Tibial nerve (tissue), 4 donors: ENCODE measurements at regions not wholly inside any gene's neighbourhood (a gene's known extent, or its start where the extent isn't known, plus 50 kb on each side); places are given as distances from the start of the nearest gene placed in this dataset.

Experiments
- DNase-seq, 2 donors: peaks; one replicate each; pipeline ENCODE4 v3.0.0-alpha.2; 2019; ENCODE audit warnings: low spot score in 2 of 2
- H3K27ac ChIP-seq, 4 donors: fragments of 200-600 bp; sonication (generic) in 3 of 4; one replicate each; pipeline ENCODE4 v1.5.1; 2017 to 2019; ENCODE audit warnings: mild to moderate bottlenecking in 1 of 4
- H3K27me3 ChIP-seq, 2 donors: fragments of 200-600 bp; sonication (generic) in 1 of 2; one replicate each; pipeline versions ENCODE4 v1.5.1 to v1.6.0; 2017 to 2019
- H3K36me3 ChIP-seq, 3 donors: fragments of 200-600 bp; sonication (generic); one replicate each; pipeline ENCODE4 v1.5.1; 2018 to 2019
- H3K4me1 ChIP-seq, 4 donors: fragments of 200-600 bp; sonication (generic) in 3 of 4; one replicate each; pipeline ENCODE4 v1.5.1; 2017 to 2019
- H3K4me3 ChIP-seq, 4 donors: fragments of 200-600 bp; sonication (generic) in 3 of 4; one replicate each; pipeline ENCODE4 v1.5.1; 2017 to 2019; ENCODE audit warnings: mild to moderate bottlenecking in 1 of 4, moderate library complexity in 1 of 4
- H3K9me3 ChIP-seq, 4 donors: fragments of 200-600 bp; sonication (generic) in 3 of 4; one replicate each; pipeline ENCODE4 v1.5.1; 2017 to 2019
- CTCF ChIP-seq, 5 experiments: fragments of 200-600 bp in 3 of 5; fragments of 450-650 bp in 2 of 5; sonication (generic) in 3 of 5; IDR thresholded peaks; one replicate each; pipeline ENCODE4 v1.5.1; 2016 to 2019; ENCODE audit warnings: antibody characterized with exemption in 5 of 5, mild to moderate bottlenecking in 3 of 5, moderate library complexity in 2 of 5
- EP300 ChIP-seq, 2 donors: sonication (generic); formaldehyde crosslinking; IDR thresholded peaks; one replicate each; pipeline ENCODE4 v1.6.1; 2017; ENCODE audit warnings: antibody characterized with exemption in 2 of 2, mild to moderate bottlenecking in 1 of 2
- POLR2A ChIP-seq, 2 donors: fragments of 450-650 bp; IDR thresholded peaks; one replicate each; pipeline ENCODE4 v1.6.1; 2017; ENCODE audit warnings: antibody characterized with exemption in 2 of 2, mild to moderate bottlenecking in 2 of 2, moderate library complexity in 2 of 2
- WGBS, 2 donors: methylation state at CpG; one replicate each; pipeline ENCODE4 v1.1.5; 2018; 5-methylcytosine and 5-hydroxymethylcytosine counted together

DNA sequence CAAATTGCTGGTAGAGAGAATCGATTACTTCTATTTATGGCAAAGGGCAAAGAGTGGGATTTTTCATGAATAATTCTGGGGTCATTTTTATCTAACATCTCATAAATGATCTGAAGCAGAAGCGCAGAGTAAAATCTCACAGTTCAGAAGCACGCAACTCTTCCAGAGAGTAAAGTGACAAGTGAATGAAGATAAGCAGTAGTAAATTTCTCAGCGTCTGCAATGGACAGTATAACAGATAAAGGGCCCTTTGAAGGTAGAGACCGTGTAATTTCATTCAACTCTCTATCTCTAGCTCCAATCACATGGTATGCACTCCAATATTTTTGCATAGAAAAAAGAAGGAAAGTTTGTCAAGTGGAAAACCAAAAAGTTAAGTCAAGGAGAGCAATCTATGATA lies 521.1 kb upstream of the NECTIN3 start:
- Histone ChIP-seq H3K4me3 (no peak overlapping the region), H3K27ac (no peak overlapping the region), H3K36me3 (no peaks in the 10 kb centered on the region), H3K9me3 (no peaks in the 10 kb centered on the region), H3K4me1 (no peaks in the 10 kb centered on the region), H3K27me3 (no peaks in the 10 kb centered on the region)
- DNase-seq = no peak
- 48 to 51% methylated on average over 5 of the region's 5 CpGs for WGBS, 2 donors
- TF ChIP-seq CTCF (IDR thresholded peaks at IDR 0.05) (no peak), POLR2A (IDR thresholded peaks at IDR 0.05) (no peak), EP300 (IDR thresholded peaks at IDR 0.05) (no peak)

- no peak for DNase-seq
- no peak overlapping the region for H3K4me3 ChIP-seq
- TF ChIP-seq CTCF (IDR thresholded peaks at IDR 0.05) (no peak), POLR2A (IDR thresholded peaks at IDR 0.05) (no peak), EP300 (IDR thresholded peaks at IDR 0.05) (no peak)
- no peaks in the 10 kb centered on the region for H3K4me1 ChIP-seq
- H3K9me3 ChIP-seq = peaks cover 0 to 16% (median 0%) of the 10 kb centered on the region in 4 donors
- H3K27me3 ChIP-seq = no peaks in the 10 kb centered on the region
- H3K36me3 ChIP-seq = no peaks in the 10 kb centered on the region
- H3K27ac ChIP-seq = no peak overlapping the region
- WGBS, 2 donors = 43 to 62% methylated on average over 1 of the region's 1 CpG
These were observed 509.0 kb upstream of the NECTIN3 start for GRCh38 chr3:110562621-110563020.

DNA sequence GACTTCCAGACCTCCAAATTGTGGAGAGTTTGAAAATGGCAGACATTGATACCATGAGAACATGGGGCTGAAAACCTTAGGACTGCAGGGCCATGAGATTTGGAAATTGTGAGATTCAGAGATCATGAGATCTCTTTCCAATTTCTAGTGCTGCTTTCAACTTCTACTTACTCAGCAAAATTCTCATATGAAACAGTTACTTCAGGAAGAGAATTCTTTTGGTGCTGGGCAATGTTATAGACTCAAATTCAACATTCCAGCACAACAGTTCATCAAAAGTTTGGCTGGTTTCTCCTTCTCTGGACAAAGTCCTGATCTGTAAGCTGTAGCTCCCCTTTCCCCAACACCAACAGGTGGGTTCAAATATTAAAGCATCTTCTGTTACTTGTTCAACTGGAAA lies 506.9 kb upstream of the NECTIN3 start:
- H3K27ac ChIP-seq = no peak overlapping the region
- no peaks in the 10 kb centered on the region for H3K27me3 ChIP-seq
- H3K36me3 ChIP-seq = no peaks in the 10 kb centered on the region
- no peak for TF ChIP-seq EP300 (IDR thresholded peaks at IDR 0.05)
- TF ChIP-seq CTCF (IDR thresholded peaks at IDR 0.05) = no peak
- no peaks in the 10 kb centered on the region for H3K4me1 ChIP-seq
- no peak for DNase-seq
- H3K4me3 ChIP-seq = no peak overlapping the region
- peaks cover 0 to 16% (median 0%) of the 10 kb centered on the region in 4 donors for H3K9me3 ChIP-seq

DNA sequence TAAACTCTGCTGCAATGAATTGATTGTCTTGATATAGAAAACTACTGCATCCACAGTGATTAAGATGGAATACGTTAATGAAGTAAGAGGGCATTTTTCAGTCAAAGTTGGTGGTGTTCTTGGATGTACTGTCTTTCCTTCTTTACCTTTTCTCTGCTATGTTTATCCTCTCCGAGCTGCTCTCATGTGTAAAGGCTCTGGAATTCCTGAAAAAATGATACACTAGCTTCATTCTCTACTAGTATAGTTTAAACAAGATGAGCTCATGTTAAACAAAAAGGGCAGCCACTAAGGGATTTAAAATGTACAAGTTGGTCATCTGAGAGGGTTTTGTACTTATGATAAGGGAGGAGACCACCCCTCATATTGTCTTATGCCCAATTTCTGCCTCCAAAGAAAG lies 504.6 kb upstream of the NECTIN3 start:
- Histone ChIP-seq H3K36me3 (no peaks in the 10 kb centered on the region), H3K4me1 (no peaks in the 10 kb centered on the region), H3K27ac (no peak overlapping the region), H3K27me3 (no peaks in the 10 kb centered on the region), H3K9me3 (peaks cover 0 to 4% (median 0%) of the 10 kb centered on the region in 4 donors), H3K4me3 (no peak overlapping the region)
- TF ChIP-seq CTCF (IDR thresholded peaks at IDR 0.05) (no peak), EP300 (IDR thresholded peaks at IDR 0.05) (no peak), POLR2A (IDR thresholded peaks at IDR 0.05) (no peak)
- no peak for DNase-seq
- 50 to 59% methylated on average over 2 of the region's 2 CpGs for WGBS, 2 donors

- H3K36me3 ChIP-seq = no peaks in the 10 kb centered on the region
- WGBS, 2 donors = 38 to 41% methylated on average over 2 of the region's 2 CpGs
These were observed 503.4 kb upstream of the NECTIN3 start for GRCh38 chr3:110568246-110568645.

More at GRCh38 chr3:110568246-110568645, 503.4 kb upstream of the NECTIN3 start:
- Histone ChIP-seq H3K4me1 (no peaks in the 10 kb centered on the region), H3K27ac (no peak overlapping the region), H3K9me3 (no peaks in the 10 kb centered on the region), H3K27me3 (no peaks in the 10 kb centered on the region), H3K4me3 (no peak overlapping the region)
- DNase-seq = no peak
- TF ChIP-seq CTCF (IDR thresholded peaks at IDR 0.05) = no peak
- TF ChIP-seq EP300 (IDR thresholded peaks at IDR 0.05) = no peak
- TF ChIP-seq POLR2A (IDR thresholded peaks at IDR 0.05) = no peak
